ENCODE measurements at regions not wholly inside any gene's neighbourhood (a gene's known extent, or its start where the extent isn't known, plus 50 kb on each side); places are given as distances from the start of the nearest gene placed in this dataset.

DNA sequence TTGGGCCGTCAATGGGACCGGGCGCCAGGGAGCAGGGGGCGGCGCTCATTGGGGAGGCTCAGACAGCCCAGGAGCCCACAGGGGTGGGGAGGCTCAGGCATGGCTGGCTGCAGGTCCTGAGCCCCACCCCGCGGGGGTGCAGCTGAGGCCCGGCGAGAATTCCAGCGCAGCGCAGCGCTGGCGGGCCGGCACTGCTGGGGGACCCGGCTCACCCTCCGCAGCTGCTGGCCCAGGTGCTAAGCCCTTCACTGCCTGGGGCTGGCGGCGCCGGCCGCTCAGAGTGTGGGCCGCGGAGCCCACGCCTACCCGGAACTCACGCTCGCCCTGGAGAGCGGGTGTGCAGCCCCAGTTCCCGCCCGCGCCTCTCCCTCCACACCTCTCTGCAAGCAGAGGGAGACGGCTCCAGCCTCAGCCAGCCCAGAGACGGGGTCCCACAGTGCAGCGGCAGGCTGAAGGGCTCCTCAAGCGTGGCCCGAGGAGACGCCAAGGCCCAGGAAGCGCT, 1227.4 kb downstream of the PCDH17 start:
- H3K36me3 ChIP-seq, result no peaks in the 10 kb centered on the region
- no peak for DNase-seq
- H3K27me3 ChIP-seq, result no peaks in the 10 kb centered on the region
- H3K4me3 ChIP-seq (ENCODE audit: low read depth, low read length), result no peak overlapping the region
- H3K9me3 ChIP-seq, result no peaks in the 10 kb centered on the region
- TF ChIP-seq, protein P1, sequence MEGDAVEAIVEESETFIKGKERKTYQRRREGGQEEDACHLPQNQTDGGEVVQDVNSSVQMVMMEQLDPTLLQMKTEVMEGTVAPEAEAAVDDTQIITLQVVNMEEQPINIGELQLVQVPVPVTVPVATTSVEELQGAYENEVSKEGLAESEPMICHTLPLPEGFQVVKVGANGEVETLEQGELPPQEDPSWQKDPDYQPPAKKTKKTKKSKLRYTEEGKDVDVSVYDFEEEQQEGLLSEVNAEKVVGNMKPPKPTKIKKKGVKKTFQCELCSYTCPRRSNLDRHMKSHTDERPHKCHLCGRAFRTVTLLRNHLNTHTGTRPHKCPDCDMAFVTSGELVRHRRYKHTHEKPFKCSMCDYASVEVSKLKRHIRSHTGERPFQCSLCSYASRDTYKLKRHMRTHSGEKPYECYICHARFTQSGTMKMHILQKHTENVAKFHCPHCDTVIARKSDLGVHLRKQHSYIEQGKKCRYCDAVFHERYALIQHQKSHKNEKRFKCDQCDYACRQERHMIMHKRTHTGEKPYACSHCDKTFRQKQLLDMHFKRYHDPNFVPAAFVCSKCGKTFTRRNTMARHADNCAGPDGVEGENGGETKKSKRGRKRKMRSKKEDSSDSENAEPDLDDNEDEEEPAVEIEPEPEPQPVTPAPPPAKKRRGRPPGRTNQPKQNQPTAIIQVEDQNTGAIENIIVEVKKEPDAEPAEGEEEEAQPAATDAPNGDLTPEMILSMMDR (IDR thresholded peaks at IDR 0.05; ENCODE audit: low read depth, low read length), result no peak
- no peaks in the 10 kb centered on the region for H3K4me1 ChIP-seq

DNA sequence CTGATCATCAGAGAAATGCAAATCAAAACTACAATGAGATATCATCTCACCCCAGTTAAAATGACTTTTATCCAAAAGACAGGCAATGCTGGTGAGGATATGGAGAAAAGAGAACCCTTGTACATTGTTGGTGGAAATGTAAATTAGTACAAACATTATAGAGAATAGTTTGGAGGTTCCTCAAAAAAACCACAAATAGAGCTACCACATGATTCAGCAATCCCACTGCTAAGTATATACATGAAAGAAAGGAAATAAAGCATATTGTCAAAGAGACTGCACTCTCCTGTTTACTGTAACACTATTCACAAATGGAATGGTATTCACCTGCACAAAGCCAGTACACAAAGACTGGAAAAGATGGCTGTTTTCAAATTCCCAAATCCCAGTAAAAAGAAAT, 1233.7 kb downstream of the PCDH17 start:
- Histone ChIP-seq H3K4me3 (ENCODE audit: low read depth, low read length) (no peak overlapping the region), H3K9me3 (no peaks in the 10 kb centered on the region), H3K36me3 (no peaks in the 10 kb centered on the region), H3K4me1 (no peaks in the 10 kb centered on the region), H3K27me3 (no peaks in the 10 kb centered on the region)
- DNase-seq, result no peak
- TF ChIP-seq, protein P1 (IDR thresholded peaks at IDR 0.05; ENCODE audit: low read depth, low read length), result no peak

DNA sequence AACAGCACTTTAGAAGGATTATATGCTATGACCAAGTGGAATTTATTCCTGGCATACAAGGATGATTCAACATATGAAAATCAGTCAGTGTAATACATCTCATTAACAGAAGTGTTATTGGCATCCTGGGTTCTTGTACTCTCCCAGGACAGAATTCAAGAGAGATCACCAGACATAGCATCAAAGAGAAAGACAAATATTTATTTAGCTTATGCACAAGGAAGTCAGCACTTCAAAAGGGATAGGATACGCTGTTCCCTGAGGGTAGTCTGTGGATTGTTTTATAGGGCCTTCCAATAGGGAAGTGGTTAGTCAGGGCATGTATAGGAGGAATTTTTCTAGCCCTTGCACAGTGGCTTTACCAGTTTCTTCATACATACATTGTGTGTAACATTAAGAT, 1238.0 kb downstream of the PCDH17 start:
- Histone ChIP-seq H3K36me3 (no peaks in the 10 kb centered on the region), H3K4me3 (ENCODE audit: low read depth, low read length) (no peak overlapping the region), H3K9me3 (0 out of 2 replicates have a peak, but pooled peaks cover 3% of the 10 kb centered on the region), H3K27me3 (no peaks in the 10 kb centered on the region), H3K4me1 (no peaks in the 10 kb centered on the region)
- no peak for DNase-seq
- TF ChIP-seq, protein P1 (IDR thresholded peaks at IDR 0.05; ENCODE audit: low read depth, low read length), result no peak

DNA sequence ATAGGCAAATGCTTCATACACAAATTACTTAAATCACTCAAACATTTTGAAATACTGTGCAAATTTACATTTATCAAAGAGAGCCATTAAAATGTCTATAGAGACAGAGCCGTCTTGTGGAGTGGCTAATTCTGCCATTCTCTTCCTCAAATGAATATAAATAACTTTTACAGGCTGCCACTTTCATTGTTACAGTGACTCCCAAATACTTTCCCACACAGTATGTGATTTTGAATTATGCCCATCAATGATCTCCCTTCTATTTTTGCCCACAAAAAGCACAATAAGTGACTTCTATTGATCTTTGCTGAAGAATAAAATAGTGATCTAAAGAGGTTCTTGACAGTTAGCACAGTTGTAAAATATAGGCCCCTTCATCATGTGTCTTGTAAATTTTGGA, 1244.9 kb downstream of the PCDH17 start:
- no peaks in the 10 kb centered on the region; the same call in 1 of the 2 replicates for H3K4me1 ChIP-seq
- DNase-seq, result no peak
- no peaks in the 10 kb centered on the region for H3K36me3 ChIP-seq
- no peaks in the 10 kb centered on the region for H3K27me3 ChIP-seq
- TF ChIP-seq, protein P1 (IDR thresholded peaks at IDR 0.05; ENCODE audit: low read depth, low read length), result no peak
- no peak overlapping the region for H3K4me3 ChIP-seq (ENCODE audit: low read depth, low read length)
- H3K9me3 ChIP-seq, result 0 out of 2 replicates have a peak, but pooled peaks cover 3% of the 10 kb centered on the region

DNA sequence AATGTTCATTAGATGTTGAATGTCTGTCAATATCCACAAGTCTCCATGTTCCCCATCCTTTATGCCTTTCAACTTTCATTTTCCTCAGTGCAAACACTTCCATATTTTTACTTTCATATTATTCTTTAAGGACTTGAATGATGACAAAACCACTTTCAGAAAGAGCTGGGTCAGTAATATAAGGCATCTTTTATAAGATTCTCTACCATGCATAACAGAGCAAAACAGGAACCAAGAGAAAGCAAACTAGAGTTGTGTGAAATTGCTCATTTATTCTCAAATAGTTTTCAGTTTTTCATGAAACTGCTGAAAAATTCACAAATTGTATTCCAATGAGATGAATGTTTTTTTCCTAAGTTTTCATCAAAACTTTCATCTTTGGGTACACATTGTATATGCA, 1247.6 kb downstream of the PCDH17 start:
- H3K36me3 ChIP-seq, result no peaks in the 10 kb centered on the region
- no peak for DNase-seq
- H3K4me3 ChIP-seq (ENCODE audit: low read depth, low read length), result no peak overlapping the region
- TF ChIP-seq, protein P1 (IDR thresholded peaks at IDR 0.05; ENCODE audit: low read depth, low read length), result no peak
- H3K27me3 ChIP-seq, result no peaks in the 10 kb centered on the region
- H3K4me1 ChIP-seq, result no peaks in the 10 kb centered on the region; the same call in 1 of the 2 replicates
- no peaks in the 10 kb centered on the region for H3K9me3 ChIP-seq

DNA sequence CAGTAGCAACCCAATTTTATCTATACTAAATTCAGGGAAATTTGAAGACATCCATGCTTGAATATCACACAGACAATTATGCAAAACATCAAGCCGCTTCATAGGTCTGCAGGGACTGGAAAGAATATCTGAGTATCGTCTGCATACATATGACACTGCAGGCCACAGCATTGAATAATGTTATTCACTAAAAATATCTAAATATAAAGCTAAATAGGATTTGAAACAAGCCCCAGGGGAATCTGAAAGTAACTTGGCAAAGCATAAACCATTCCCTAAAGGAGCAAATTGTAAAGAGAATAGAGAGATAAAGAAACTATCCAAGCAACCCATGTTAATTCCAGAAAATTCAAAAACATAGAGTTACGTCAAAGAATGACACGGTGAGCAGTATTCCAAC, 1251.0 kb downstream of the PCDH17 start:
- Histone ChIP-seq H3K4me3 (ENCODE audit: low read depth, low read length) (no peak overlapping the region), H3K27me3 (no peaks in the 10 kb centered on the region), H3K9me3 (no peaks in the 10 kb centered on the region), H3K4me1 (no peaks in the 10 kb centered on the region), H3K36me3 (no peaks in the 10 kb centered on the region)
- DNase-seq, result no peak
- TF ChIP-seq, protein P1 (IDR thresholded peaks at IDR 0.05; ENCODE audit: low read depth, low read length), result no peak

Data from BE2C (cell line).